ENCODE measurements at regions not wholly inside any gene's neighbourhood (a gene's known extent, or its start where the extent isn't known, plus 50 kb on each side); places are given as distances from the start of the nearest gene placed in this dataset.

DNA sequence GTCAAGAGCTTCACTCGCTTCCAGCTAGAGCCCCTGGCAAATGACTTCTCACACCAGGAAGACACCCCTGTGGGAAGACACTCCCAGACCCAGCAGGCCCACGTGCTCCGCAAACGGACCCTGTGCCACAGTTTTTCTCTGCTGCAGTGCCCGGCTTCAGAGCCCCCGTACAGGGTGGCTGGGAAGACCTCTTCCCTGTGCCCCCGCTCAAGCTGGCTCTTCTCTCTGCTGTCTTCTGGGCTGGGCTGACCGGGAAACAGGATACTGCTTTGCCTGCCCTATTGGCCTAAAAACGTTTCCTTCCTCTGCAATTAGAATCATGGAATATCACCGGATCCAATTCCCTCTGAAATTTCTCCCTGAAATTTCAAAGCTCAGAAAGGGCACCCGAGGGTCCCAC is 63.7 kb upstream of the CRHR1 start:
- TF ChIP-seq EP300 (IDR thresholded peaks at IDR 0.05), result no peak
- TF ChIP-seq, protein P1, sequence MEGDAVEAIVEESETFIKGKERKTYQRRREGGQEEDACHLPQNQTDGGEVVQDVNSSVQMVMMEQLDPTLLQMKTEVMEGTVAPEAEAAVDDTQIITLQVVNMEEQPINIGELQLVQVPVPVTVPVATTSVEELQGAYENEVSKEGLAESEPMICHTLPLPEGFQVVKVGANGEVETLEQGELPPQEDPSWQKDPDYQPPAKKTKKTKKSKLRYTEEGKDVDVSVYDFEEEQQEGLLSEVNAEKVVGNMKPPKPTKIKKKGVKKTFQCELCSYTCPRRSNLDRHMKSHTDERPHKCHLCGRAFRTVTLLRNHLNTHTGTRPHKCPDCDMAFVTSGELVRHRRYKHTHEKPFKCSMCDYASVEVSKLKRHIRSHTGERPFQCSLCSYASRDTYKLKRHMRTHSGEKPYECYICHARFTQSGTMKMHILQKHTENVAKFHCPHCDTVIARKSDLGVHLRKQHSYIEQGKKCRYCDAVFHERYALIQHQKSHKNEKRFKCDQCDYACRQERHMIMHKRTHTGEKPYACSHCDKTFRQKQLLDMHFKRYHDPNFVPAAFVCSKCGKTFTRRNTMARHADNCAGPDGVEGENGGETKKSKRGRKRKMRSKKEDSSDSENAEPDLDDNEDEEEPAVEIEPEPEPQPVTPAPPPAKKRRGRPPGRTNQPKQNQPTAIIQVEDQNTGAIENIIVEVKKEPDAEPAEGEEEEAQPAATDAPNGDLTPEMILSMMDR (IDR thresholded peaks at IDR 0.05), result no peak
- no peak for TF ChIP-seq POLR2A (IDR thresholded peaks at IDR 0.05; ENCODE audit: low read depth)
